Putamen (tissue), 1 donor: ENCODE measurements at regions not wholly inside any gene's neighbourhood (a gene's known extent, or its start where the extent isn't known, plus 50 kb on each side); places are given as distances from the start of the nearest gene placed in this dataset.
A peak's percentile ranks its signal among the peaks of the same experiment; 100 is the strongest.

Experiments used
- DNase-seq: peaks from one replicate; pipeline ENCODE4 v3.0.0-alpha.2; 2016; ENCODE audit warnings: low spot score

GRCh38 chr3:180341516-180341915, 260.4 kb upstream of the TTC14 start:
- DNase-seq: no peak

- DNase-seq: no peak
Observed at GRCh38 chr3:180351601-180352000, 250.4 kb upstream of the TTC14 start.

GRCh38 chr3:180352261-180352660, 249.7 kb upstream of the TTC14 start:
- DNase-seq: no peak

GRCh38 chr3:180354214-180354613, 247.7 kb upstream of the TTC14 start:
- no peak for DNase-seq

- no peak for DNase-seq
Observed at GRCh38 chr3:180358179-180358578, 243.8 kb upstream of the TTC14 start.

- DNase-seq: no peak
Observed at GRCh38 chr3:180359061-180359952, 242.7 kb upstream of the TTC14 start.

GRCh38 chr3:180359953-180360279, 242.0 kb upstream of the TTC14 start:
- DNase-seq: no peak

GRCh38 chr3:180362081-180362480, 239.9 kb upstream of the TTC14 start:
- DNase-seq: no peak

- no peak for DNase-seq
Observed at GRCh38 chr3:180375831-180376230, 226.1 kb upstream of the TTC14 start.

- no peak for DNase-seq
Observed at GRCh38 chr3:180378496-180378895, 223.5 kb upstream of the TTC14 start.

GRCh38 chr3:180382638-180383180, 219.3 kb upstream of the TTC14 start:
- peak; percentile 1 for DNase-seq

GRCh38 chr3:180383332-180384020, 218.5 kb upstream of the TTC14 start:
- no peak for DNase-seq

- DNase-seq: no peak
Observed at GRCh38 chr3:180390313-180390712, 211.7 kb upstream of the TTC14 start.

GRCh38 chr3:180391001-180391400, 211.0 kb upstream of the TTC14 start:
- no peak for DNase-seq

GRCh38 chr3:180401226-180401625, 200.7 kb upstream of the TTC14 start:
- no peak for DNase-seq

- no peak for DNase-seq
Observed at GRCh38 chr3:180402471-180403073, 199.4 kb upstream of the TTC14 start.

- DNase-seq: no peak
Observed at GRCh38 chr3:180403156-180403555, 198.8 kb upstream of the TTC14 start.

- DNase-seq: no peak
Observed at GRCh38 chr3:180408654-180409053, 193.3 kb upstream of the TTC14 start.

GRCh38 chr3:180409170-180409569, 192.8 kb upstream of the TTC14 start:
- DNase-seq: no peak

- DNase-seq: no peak
Observed at GRCh38 chr3:180409883-180410282, 192.1 kb upstream of the TTC14 start.

GRCh38 chr3:180414157-180414556, 187.8 kb upstream of the TTC14 start:
- no peak for DNase-seq

- DNase-seq: peak; percentile 79
Observed at GRCh38 chr3:180416111-180416594, 185.8 kb upstream of the TTC14 start.

GRCh38 chr3:180417241-180417640, 184.7 kb upstream of the TTC14 start:
- no peak for DNase-seq
